Mammary epithelial cell (primary cell): ENCODE measurements at regions not wholly inside any gene's neighbourhood (a gene's known extent, or its start where the extent isn't known, plus 50 kb on each side); places are given as distances from the start of the nearest gene placed in this dataset.

Source experiments
- CTCF ChIP-seq, 2 donors: IDR thresholded peaks in 1 of 2; conservative IDR thresholded peaks in 1 of 2; 2 replicates each; pipeline ENCODE4 v1.5.1; 2011 to 2012; ENCODE audit warnings: inconsistent platforms in 2 of 2, low read length in 2 of 2, mild to moderate bottlenecking in 2 of 2, control low read depth in 1 of 2, low read depth in 1 of 2; ENCODE audit not compliant: insufficient read depth in 1 of 2; ENCODE audit errors: extremely low read depth in 1 of 2
- EZH2 ChIP-seq: IDR thresholded peaks from 2 replicates; pipeline ENCODE4 v1.6.1; 2012; ENCODE audit warnings: low read length, inconsistent platforms, borderline replicate concordance

- TF ChIP-seq CTCF (conservative IDR thresholded peaks at IDR 0.05 in 1 of 2, IDR thresholded peaks at IDR 0.05 in 1 of 2; ENCODE audit: extremely low read depth in 1 of 2, insufficient read depth in 1 of 2, low read depth in 1 of 2, low read length in 2 of 2) = no peak
- TF ChIP-seq EZH2 = no peak
Measured at GRCh38 chr3:176927706-176928581, 269.3 kb downstream of the TBL1XR1 start.
